ENCODE measurements at regions not wholly inside any gene's neighbourhood (a gene's known extent, or its start where the extent isn't known, plus 50 kb on each side); places are given as distances from the start of the nearest gene placed in this dataset.

DNA sequence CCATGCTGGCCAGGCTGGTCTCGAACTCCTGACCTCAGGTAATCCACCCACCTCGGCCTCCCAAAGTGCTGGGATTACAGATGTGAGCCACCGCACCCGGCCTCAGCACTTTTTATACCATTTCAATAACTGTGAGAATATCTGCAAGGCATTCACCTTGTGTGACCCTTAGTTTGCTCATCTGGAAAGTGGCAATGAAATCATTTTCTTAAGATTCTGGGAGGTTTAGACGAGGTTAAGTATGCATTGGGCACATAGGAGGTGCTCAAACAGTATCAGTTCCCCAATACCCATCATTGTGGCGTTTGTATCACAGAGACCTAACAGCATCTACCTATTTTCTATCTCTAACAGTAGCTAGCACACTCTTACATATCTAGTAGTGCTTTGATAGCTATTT lies 481.9 kb upstream of the ERCC4 start (continued):
- TF ChIP-seq, protein P1, sequence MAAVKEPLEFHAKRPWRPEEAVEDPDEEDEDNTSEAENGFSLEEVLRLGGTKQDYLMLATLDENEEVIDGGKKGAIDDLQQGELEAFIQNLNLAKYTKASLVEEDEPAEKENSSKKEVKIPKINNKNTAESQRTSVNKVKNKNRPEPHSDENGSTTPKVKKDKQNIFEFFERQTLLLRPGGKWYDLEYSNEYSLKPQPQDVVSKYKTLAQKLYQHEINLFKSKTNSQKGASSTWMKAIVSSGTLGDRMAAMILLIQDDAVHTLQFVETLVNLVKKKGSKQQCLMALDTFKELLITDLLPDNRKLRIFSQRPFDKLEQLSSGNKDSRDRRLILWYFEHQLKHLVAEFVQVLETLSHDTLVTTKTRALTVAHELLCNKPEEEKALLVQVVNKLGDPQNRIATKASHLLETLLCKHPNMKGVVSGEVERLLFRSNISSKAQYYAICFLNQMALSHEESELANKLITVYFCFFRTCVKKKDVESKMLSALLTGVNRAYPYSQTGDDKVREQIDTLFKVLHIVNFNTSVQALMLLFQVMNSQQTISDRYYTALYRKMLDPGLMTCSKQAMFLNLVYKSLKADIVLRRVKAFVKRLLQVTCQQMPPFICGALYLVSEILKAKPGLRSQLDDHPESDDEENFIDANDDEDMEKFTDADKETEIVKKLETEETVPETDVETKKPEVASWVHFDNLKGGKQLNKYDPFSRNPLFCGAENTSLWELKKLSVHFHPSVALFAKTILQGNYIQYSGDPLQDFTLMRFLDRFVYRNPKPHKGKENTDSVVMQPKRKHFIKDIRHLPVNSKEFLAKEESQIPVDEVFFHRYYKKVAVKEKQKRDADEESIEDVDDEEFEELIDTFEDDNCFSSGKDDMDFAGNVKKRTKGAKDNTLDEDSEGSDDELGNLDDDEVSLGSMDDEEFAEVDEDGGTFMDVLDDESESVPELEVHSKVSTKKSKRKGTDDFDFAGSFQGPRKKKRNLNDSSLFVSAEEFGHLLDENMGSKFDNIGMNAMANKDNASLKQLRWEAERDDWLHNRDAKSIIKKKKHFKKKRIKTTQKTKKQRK (IDR thresholded peaks at IDR 0.05; ENCODE audit: low read depth, low read length), result no peak
- TF ChIP-seq POLR2A (IDR thresholded peaks at IDR 0.05; ENCODE audit: low read depth, low read length), result no peak
- peak; percentile 55; the same call in 1 of the 2 replicates for TF ChIP-seq RUNX3 (IDR thresholded peaks at IDR 0.05; ENCODE audit: low read length)
- 0 out of 2 replicates have a peak, but pooled peaks have one; percentile 67 for TF ChIP-seq ZBED1 (IDR thresholded peaks at IDR 0.05; ENCODE audit: borderline replicate concordance)
- TF ChIP-seq, protein P2, sequence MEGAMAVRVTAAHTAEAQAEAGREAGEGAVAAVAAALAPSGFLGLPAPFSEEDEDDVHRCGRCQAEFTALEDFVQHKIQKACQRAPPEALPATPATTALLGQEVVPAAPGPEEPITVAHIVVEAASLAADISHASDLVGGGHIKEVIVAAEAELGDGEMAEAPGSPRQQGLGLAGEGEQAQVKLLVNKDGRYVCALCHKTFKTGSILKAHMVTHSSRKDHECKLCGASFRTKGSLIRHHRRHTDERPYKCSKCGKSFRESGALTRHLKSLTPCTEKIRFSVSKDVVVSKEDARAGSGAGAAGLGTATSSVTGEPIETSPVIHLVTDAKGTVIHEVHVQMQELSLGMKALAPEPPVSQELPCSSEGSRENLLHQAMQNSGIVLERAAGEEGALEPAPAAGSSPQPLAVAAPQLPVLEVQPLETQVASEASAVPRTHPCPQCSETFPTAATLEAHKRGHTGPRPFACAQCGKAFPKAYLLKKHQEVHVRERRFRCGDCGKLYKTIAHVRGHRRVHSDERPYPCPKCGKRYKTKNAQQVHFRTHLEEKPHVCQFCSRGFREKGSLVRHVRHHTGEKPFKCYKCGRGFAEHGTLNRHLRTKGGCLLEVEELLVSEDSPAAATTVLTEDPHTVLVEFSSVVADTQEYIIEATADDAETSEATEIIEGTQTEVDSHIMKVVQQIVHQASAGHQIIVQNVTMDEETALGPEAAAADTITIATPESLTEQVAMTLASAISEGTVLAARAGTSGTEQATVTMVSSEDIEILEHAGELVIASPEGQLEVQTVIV (IDR thresholded peaks at IDR 0.05; ENCODE audit: borderline replicate concordance, partially characterized antibody), result no peak
- TF ChIP-seq NBN (IDR thresholded peaks at IDR 0.05), result no peak
- TF ChIP-seq GATAD2B (conservative IDR thresholded peaks at IDR 0.05; ENCODE audit: low read depth), result 0 out of 2 replicates have a peak, but pooled peaks have one; percentile 15
- TF ChIP-seq SREBF2 (IDR thresholded peaks at IDR 0.05; ENCODE audit: low read length), result no peak
- no peak for TF ChIP-seq SMAD1 (IDR thresholded peaks at IDR 0.05; ENCODE audit: low read depth, partially characterized antibody)
- TF ChIP-seq CHD4 (IDR thresholded peaks at IDR 0.05), result no peak
- no peak for TF ChIP-seq PML (IDR thresholded peaks at IDR 0.05; ENCODE audit: low read length)
- no peak for TF ChIP-seq ZSCAN29 (IDR thresholded peaks at IDR 0.05)
- TF ChIP-seq SREBF1 (IDR thresholded peaks at IDR 0.05; ENCODE audit: low read length), result no peak
- TF ChIP-seq, protein P3, sequence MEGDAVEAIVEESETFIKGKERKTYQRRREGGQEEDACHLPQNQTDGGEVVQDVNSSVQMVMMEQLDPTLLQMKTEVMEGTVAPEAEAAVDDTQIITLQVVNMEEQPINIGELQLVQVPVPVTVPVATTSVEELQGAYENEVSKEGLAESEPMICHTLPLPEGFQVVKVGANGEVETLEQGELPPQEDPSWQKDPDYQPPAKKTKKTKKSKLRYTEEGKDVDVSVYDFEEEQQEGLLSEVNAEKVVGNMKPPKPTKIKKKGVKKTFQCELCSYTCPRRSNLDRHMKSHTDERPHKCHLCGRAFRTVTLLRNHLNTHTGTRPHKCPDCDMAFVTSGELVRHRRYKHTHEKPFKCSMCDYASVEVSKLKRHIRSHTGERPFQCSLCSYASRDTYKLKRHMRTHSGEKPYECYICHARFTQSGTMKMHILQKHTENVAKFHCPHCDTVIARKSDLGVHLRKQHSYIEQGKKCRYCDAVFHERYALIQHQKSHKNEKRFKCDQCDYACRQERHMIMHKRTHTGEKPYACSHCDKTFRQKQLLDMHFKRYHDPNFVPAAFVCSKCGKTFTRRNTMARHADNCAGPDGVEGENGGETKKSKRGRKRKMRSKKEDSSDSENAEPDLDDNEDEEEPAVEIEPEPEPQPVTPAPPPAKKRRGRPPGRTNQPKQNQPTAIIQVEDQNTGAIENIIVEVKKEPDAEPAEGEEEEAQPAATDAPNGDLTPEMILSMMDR (IDR thresholded peaks at IDR 0.05 in 2 of 3, conservative IDR thresholded peaks at IDR 0.05 in 1 of 3; ENCODE audit: control insufficient read depth in 2 of 3, extremely low read depth in 1 of 3, insufficient read depth in 1 of 3, low read depth in 3 of 3, low read length in 3 of 3), result no peak
- TF ChIP-seq TCF7 (IDR thresholded peaks at IDR 0.05; ENCODE audit: borderline replicate concordance), result no peak
- TF ChIP-seq NR2C2 (IDR thresholded peaks at IDR 0.05; ENCODE audit: borderline replicate concordance, control insufficient read depth, insufficient read length, low read depth), result no peak
- TF ChIP-seq RAD51 (IDR thresholded peaks at IDR 0.05), result no peak
- TF ChIP-seq, protein P4, sequence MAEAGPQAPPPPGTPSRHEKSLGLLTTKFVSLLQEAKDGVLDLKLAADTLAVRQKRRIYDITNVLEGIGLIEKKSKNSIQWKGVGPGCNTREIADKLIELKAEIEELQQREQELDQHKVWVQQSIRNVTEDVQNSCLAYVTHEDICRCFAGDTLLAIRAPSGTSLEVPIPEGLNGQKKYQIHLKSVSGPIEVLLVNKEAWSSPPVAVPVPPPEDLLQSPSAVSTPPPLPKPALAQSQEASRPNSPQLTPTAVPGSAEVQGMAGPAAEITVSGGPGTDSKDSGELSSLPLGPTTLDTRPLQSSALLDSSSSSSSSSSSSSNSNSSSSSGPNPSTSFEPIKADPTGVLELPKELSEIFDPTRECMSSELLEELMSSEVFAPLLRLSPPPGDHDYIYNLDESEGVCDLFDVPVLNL (IDR thresholded peaks at IDR 0.05; ENCODE audit: low read depth, low read length), result no peak
- TF ChIP-seq NRF1 (conservative IDR thresholded peaks at IDR 0.05; ENCODE audit: low read depth, low read length), result no peak
- TF ChIP-seq BCL11A (IDR thresholded peaks at IDR 0.05; ENCODE audit: low read depth, low read length), result no peak
- no peak for TF ChIP-seq MXI1 (IDR thresholded peaks at IDR 0.05; ENCODE audit: low read depth, low read length)
- TF ChIP-seq, protein P5, sequence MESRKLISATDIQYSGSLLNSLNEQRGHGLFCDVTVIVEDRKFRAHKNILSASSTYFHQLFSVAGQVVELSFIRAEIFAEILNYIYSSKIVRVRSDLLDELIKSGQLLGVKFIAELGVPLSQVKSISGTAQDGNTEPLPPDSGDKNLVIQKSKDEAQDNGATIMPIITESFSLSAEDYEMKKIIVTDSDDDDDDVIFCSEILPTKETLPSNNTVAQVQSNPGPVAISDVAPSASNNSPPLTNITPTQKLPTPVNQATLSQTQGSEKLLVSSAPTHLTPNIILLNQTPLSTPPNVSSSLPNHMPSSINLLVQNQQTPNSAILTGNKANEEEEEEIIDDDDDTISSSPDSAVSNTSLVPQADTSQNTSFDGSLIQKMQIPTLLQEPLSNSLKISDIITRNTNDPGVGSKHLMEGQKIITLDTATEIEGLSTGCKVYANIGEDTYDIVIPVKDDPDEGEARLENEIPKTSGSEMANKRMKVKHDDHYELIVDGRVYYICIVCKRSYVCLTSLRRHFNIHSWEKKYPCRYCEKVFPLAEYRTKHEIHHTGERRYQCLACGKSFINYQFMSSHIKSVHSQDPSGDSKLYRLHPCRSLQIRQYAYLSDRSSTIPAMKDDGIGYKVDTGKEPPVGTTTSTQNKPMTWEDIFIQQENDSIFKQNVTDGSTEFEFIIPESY (IDR thresholded peaks at IDR 0.05), result no peak
- no peak for TF ChIP-seq STAT1 (conservative IDR thresholded peaks at IDR 0.05)
- TF ChIP-seq RBBP5 (conservative IDR thresholded peaks at IDR 0.05), result no peak
